Activated naive CD8-positive, alpha-beta T cell treated with anti-CD3 and anti-CD28 coated beads for 36 hours (primary cell): ENCODE measurements at regions not wholly inside any gene's neighbourhood (a gene's known extent, or its start where the extent isn't known, plus 50 kb on each side); places are given as distances from the start of the nearest gene placed in this dataset.

Source experiments
- DNase-seq: peaks from one replicate; pipeline ENCODE4 v3.0.0; 2021
- H3K27ac Mint-ChIP-seq: one replicate; pipeline ENCODE4 v1.8.0; 2022; ENCODE audit warnings: mild to moderate bottlenecking, moderate library complexity, mixed read lengths
- H3K27me3 Mint-ChIP-seq: one replicate; pipeline ENCODE4 v1.8.0; 2022; ENCODE audit warnings: mild to moderate bottlenecking, mixed read lengths
- H3K36me3 Mint-ChIP-seq: one replicate; pipeline ENCODE4 v1.8.0; 2021; ENCODE audit warnings: mild to moderate bottlenecking, mixed read lengths
- H3K4me1 Mint-ChIP-seq: one replicate; pipeline ENCODE4 v1.8.0; 2021; ENCODE audit warnings: mixed read lengths
- H3K4me3 Mint-ChIP-seq: one replicate; pipeline ENCODE4 v1.8.0; 2022; ENCODE audit warnings: mild to moderate bottlenecking, moderate library complexity, mixed read lengths
- H3K9me3 Mint-ChIP-seq: one replicate; pipeline ENCODE4 v1.8.0; 2022; ENCODE audit warnings: mixed read lengths

DNA sequence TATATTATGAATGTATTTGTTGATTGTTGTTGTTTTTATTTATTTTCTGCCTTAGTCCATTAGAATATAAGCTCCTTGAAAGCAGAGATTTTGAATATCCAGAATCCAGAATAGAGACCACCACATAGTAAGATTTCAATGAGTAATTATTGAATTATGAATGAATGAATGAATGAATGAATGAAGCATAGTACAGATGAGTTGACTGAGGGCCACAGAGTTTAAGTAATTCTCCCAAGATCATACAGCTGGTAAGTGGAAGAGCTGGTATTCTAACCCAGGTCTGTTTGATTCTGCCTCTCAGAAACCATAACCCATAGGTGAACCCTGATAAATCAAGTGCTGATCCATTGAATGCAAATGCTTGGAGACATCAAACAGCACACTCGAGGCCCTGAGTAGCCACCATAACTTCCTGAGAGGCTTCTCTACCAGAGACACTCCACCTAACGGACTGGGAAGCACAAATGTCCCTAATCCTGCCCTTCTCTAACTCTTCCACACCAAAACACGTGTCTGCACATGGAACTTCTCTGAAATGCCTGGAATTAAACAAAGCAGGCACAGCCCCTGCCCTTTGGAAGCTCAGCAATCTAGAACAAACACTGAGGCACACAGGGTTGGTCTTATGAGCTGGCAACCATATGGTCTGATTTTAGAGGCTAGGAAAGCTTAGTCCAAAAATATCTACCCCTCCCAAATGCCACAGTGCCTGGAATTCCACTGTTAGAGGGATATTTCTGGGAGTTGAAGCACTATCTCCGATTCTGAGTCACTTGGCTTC, 190.1 kb downstream of the FOXO1 start:
- Mint-ChIP-seq H3K4me3 (no peak overlapping the region), H3K27me3 (no peaks in the 10 kb centered on the region), H3K9me3 (no peaks in the 10 kb centered on the region), H3K27ac (no peak overlapping the region), H3K36me3 (peaks cover 5% of the 10 kb centered on the region), H3K4me1 (peaks cover 31% of the 10 kb centered on the region)
- DNase-seq, result no peak

DNA sequence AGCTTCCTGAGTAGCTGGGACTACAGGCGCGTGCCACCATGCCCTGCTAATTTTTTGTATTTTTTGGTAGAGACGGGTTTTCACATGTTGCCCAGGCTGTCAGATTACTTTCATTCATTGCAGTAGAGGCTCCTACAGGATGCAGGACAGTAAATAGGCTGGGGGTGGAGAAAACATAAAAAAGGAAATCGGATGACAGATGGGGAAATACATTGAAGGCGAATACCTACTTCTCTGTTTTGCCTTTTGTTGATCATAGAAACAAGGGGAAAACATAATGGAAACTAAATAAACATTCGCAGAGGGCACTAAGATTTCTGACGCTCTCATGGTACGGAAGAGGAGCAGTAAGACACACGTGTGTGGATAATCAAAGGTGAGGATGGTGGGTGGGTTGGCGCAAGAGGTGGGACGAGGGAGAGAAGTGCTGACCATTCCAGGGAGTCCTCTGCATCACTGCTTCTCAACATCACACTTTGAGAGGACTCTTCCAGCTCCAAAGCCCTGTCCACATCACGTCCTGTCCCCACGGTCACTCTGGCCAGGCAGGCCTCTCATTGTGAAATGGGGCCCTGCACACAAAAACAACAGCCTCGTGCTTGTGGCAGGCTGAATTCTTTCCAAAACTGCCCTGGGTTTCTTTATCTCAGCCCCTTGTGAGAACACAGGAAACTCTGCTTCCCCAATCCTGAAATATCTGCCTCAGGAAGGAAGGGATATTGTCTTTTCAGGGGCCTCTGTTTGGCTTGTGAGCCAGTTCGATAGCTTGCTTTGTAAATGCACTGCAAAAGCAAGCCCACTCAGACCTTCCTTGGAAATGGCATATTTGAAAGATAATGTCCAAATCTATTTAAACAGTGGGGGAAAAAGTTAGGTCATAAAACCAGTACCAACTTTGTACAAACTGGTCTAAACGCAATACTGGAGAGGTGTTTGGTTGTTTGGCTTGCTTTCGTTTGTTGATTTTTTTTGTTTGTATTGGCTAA, 188.5 kb downstream of the FOXO1 start:
- Mint-ChIP-seq H3K27me3 (no peaks in the 10 kb centered on the region), H3K27ac (no peak overlapping the region), H3K36me3 (peaks cover 19% of the 10 kb centered on the region), H3K4me3 (no peak overlapping the region), H3K9me3 (no peaks in the 10 kb centered on the region), H3K4me1 (peaks cover 32% of the 10 kb centered on the region)
- no peak for DNase-seq

DNA sequence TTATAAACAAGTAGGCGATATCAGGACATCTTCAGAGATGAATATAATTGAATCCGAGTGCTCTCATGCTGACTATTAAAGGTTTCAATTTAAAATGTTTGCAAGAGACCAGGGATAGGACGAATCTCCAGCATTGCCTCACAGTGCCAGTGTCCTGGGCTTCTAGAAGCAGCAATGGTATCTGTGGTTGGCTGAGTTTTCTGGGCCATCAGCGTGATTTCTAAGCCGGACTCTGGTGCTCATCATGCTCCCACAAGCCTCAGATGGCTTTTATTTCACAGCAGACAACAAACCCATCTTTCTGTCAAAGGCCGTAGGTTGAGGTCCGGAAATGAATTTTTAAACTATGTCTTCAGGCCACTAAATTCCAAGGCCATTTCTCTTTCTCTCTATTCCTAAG, 187.7 kb downstream of the FOXO1 start:
- Mint-ChIP-seq H3K9me3 (no peaks in the 10 kb centered on the region), H3K4me3 (no peak overlapping the region), H3K36me3 (peaks cover 24% of the 10 kb centered on the region), H3K27me3 (no peaks in the 10 kb centered on the region), H3K27ac (no peak overlapping the region), H3K4me1 (peaks cover 35% of the 10 kb centered on the region)
- no peak for DNase-seq

DNA sequence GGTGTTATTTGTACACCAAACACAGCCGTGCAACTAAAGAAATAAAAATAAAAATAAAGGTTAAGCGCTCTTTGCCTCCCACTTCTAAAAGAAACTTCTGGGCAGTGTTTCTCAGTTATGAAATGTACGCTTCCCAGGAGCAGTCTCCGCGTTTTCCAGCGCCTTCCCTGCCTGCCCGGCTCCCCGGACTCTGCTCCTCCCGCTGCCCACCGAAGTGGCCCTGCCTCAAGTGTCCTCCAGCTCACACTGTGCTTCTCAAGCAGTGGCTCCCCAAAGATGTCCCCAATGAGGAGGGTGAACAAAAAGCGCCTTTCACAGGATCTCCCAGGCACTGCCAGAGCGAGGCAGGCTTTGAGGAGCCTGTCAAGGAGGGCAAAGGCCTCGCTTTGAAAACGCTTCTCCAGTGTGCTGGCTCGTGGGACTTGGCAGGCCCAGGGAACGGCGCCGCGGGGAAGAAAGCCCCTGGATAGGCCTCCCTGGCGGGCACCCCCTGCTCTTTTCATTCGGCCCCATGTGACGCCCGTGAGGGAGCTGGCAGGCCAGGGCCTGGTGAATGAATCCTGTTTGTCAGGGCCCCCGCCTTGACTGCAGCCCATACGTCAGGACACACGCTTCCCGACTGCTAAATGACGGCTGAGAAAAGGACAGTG, 187.1 kb downstream of the FOXO1 start:
- Mint-ChIP-seq H3K36me3 (peaks cover 29% of the 10 kb centered on the region), H3K27ac (peak overlapping the region; percentile 30), H3K4me3 (no peak overlapping the region), H3K9me3 (no peaks in the 10 kb centered on the region), H3K27me3 (no peaks in the 10 kb centered on the region), H3K4me1 (peaks cover 41% of the 10 kb centered on the region)
- no peak for DNase-seq

GRCh38 chr13:40480012-40480914, 186.2 kb downstream of the FOXO1 start:
- DNase-seq, result no peak
- Mint-ChIP-seq H3K4me1 (peaks cover 49% of the 10 kb centered on the region), H3K36me3 (peaks cover 31% of the 10 kb centered on the region), H3K4me3 (peak overlapping the region; percentile 73), H3K27me3 (no peaks in the 10 kb centered on the region), H3K9me3 (no peaks in the 10 kb centered on the region), H3K27ac (peak overlapping the region; percentile 82)

GRCh38 chr13:40480915-40481516, 185.4 kb downstream of the FOXO1 start:
- H3K9me3 Mint-ChIP-seq, result no peaks in the 10 kb centered on the region
- H3K4me3 Mint-ChIP-seq, result peak overlapping the region; percentile 73
- DNase-seq, result no peak
- H3K36me3 Mint-ChIP-seq, result peaks cover 29% of the 10 kb centered on the region
- H3K4me1 Mint-ChIP-seq, result peaks cover 52% of the 10 kb centered on the region
- peak overlapping the region; percentile 82 for H3K27ac Mint-ChIP-seq
- H3K27me3 Mint-ChIP-seq, result no peaks in the 10 kb centered on the region

DNA sequence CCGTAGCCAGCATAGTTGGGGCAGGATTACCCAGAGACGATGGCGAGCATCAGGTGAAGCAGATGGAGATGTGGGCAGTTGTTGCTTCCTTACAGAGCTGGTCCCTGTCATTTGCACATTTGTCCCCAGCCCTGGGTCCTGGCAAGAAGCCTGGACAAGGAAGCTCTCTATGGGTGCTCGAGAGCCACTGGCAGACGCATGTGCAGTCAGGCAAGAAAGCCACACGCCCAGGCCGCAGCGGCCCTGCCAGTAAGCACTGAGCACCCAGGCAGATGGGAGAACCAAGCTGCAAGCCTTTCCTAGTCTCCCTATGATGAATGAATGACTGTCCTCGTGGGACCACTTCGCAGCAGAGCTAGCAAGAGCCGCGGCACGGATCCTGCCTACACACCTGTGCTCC, 182.8 kb downstream of the FOXO1 start:
- Mint-ChIP-seq H3K36me3 (peaks cover 33% of the 10 kb centered on the region), H3K27me3 (no peaks in the 10 kb centered on the region), H3K4me3 (no peak overlapping the region), H3K27ac (peak overlapping the region; percentile 83), H3K4me1 (peaks cover 68% of the 10 kb centered on the region), H3K9me3 (peaks cover 1% of the 10 kb centered on the region)
- DNase-seq, result no peak

DNA sequence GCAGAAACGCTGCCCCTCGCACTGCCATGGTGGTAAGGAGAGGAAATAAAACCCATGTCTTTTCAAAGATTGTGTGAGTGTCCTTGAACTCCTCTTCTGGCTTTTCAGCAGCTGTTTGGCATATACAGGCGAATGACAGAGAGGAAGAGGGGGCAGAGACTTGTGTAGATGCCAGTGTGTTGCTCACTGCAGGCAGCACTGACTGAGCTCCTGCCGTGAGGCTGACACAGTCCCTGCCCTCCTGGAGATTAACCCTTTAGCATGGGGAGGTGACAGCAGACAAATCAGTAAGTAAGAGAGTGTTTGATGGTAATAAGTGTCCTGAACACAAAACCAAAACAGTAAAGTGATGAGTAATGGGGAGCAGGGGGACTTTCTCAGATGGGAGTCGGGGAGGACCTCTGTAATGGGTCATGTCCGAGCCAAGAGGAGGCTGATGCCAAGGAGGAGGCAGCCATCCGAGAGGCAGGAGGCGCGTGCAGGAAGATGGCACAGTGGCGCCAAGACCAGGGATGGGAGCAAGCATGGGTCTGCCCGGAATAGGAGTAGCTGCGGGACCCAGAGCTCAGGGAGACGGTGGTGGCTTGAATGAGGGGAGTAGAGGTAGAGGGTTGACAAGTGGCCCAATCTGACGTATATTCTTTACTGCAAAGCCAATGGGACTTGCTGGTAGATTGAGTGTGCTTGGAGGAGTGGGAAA, 182.2 kb downstream of the FOXO1 start:
- H3K27ac Mint-ChIP-seq, result peak overlapping the region; percentile 83
- H3K27me3 Mint-ChIP-seq, result no peaks in the 10 kb centered on the region
- DNase-seq, result no peak
- peaks cover 72% of the 10 kb centered on the region for H3K4me1 Mint-ChIP-seq
- peaks cover 1% of the 10 kb centered on the region for H3K9me3 Mint-ChIP-seq
- peaks cover 33% of the 10 kb centered on the region for H3K36me3 Mint-ChIP-seq
- no peak overlapping the region for H3K4me3 Mint-ChIP-seq

- no peak overlapping the region for H3K4me3 Mint-ChIP-seq
- DNase-seq, result no peak
- H3K9me3 Mint-ChIP-seq, result peaks cover 1% of the 10 kb centered on the region
- peak overlapping the region; percentile 83 for H3K27ac Mint-ChIP-seq
- H3K36me3 Mint-ChIP-seq, result peaks cover 36% of the 10 kb centered on the region
- peaks cover 78% of the 10 kb centered on the region for H3K4me1 Mint-ChIP-seq
- no peaks in the 10 kb centered on the region for H3K27me3 Mint-ChIP-seq
These were observed 181.5 kb downstream of the FOXO1 start for GRCh38 chr13:40484974-40485373.

- Mint-ChIP-seq H3K4me1 (peaks cover 76% of the 10 kb centered on the region), H3K27ac (peak overlapping the region; percentile 83), H3K9me3 (peaks cover 1% of the 10 kb centered on the region), H3K27me3 (no peaks in the 10 kb centered on the region), H3K4me3 (peak overlapping the region; percentile 46), H3K36me3 (peaks cover 36% of the 10 kb centered on the region)
- peak; percentile 76 for DNase-seq
These were observed 180.6 kb downstream of the FOXO1 start for GRCh38 chr13:40485611-40486517.

DNA sequence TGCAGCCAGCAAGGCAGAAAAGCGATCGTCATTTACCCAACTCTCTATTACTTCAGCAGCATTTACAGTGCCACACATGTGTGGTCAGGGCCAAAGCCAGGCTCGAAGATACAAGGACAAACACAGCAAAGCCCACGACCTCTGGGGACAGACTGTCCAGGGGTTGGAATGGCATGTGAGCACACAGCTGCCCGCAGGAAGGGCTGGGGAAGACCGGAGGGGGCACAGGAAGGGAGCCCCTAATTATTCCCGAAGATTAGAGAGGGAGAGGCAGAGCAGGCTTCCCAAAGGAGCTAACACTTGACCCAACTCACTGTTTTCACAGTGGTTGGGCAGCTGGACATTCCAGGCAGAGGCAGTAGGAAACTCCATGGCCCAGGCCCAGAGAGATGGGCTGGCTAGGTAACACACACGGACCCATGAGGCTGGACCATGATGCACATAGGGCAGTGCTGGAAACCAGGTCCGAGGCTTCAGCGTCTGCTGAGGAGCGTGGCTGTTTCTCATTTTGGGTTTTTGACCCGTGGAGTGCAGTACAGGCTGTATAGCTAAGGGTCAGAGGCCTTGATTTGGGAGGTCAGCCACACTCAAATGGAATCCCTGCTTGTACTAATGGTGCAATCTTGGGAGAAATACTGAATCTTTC, 179.8 kb downstream of the FOXO1 start:
- peak overlapping the region; percentile 83 for H3K27ac Mint-ChIP-seq
- DNase-seq, result no peak
- H3K9me3 Mint-ChIP-seq, result peaks cover 1% of the 10 kb centered on the region
- peaks cover 76% of the 10 kb centered on the region for H3K4me1 Mint-ChIP-seq
- H3K27me3 Mint-ChIP-seq, result no peaks in the 10 kb centered on the region
- peaks cover 30% of the 10 kb centered on the region for H3K36me3 Mint-ChIP-seq
- H3K4me3 Mint-ChIP-seq, result no peak overlapping the region

DNA sequence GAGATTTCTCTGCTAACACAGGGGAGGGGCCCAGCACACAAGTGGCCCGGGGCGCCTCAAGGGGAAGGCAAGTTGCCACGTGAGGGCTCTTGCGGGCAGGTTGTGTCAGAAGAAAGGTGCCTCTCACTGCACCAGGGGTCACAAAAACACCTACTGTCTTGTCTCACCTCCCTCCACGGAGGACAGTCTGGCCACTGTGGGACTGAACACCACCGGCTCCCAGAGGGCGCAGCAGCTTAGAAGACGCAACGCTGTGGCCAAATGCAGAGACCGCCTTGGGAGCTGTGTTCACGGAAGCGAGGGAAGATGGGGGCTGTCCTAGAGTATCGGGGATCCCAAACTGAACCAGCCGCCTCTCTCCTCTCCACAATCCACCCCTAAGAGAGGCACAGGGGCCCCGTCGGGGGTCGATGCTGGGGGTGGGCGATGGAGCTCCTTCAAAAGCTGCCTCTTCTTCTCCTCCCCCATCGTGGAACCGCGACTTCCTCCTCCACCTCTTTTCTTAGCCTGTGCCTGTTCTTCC, 177.5 kb downstream of the FOXO1 start:
- Mint-ChIP-seq H3K27ac (peak overlapping the region; percentile 79), H3K36me3 (peaks cover 12% of the 10 kb centered on the region), H3K4me3 (no peak overlapping the region), H3K9me3 (peaks cover 1% of the 10 kb centered on the region), H3K4me1 (peaks cover 80% of the 10 kb centered on the region), H3K27me3 (no peaks in the 10 kb centered on the region)
- no peak for DNase-seq
